ENCODE measurements at regions not wholly inside any gene's neighbourhood (a gene's known extent, or its start where the extent isn't known, plus 50 kb on each side); places are given as distances from the start of the nearest gene placed in this dataset.
"Not testable (repeated sequence)": the region's sequence is repeated elsewhere in the genome, so short reads cannot be mapped to it uniquely, and the experiment has no call there.

DNA sequence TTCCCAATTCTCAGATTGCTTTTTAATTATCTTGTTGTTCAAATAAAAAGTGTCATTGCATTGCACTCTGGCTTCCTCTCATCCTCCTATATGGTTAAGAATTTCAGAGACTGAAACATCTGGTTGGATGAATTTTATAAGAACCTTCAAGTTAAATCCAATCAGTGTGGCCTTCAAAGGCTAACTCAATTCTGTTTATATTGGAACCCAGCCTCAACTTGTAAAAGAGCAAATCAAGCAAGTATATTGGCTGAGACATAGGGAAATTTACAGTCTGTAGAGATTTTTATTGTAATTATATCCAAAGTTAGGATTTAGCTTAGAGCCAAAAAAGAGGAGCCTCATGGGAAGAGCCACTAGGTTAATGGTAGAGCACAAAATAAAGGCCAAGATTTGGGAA, 159.9 kb upstream of the FER start:
- no peak for DNase-seq

DNA sequence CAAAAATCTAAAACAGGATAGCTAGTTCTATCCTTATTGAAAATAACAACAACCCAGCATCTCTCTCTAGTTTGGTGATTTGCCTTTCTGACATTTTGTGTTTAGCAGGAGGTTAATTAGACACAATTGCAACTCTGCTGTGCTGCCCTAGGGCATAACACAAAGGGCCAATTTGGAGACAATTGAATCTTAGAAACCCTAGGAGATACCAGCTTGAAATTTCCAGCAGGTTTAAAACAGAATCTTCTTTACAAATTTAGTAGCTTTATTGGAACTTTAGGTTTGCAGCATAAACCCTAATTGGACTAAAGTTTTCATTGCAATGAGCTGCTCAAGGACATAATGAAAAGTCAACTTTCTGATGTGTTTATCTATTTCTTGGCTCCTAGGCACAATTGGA, 166.7 kb upstream of the FER start:
- no peak for DNase-seq

DNA sequence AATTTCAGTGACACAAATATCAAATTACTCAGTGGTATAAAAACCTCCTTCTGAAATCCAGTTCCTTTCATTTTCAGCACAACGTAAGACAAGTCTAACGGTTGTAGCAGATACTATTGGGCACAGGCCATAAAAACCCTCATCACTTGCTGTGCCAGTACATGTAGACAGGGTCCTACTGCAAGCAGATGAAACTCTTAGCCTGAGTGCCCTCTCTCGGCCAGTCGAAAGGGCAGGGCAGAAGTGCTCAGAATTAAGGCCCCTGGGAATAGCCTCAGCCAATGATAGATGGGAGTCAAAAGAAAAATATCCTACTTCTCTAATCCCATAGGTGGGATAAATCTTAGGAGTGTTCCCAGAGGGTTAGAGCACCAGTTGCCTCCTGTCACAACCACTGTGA, 168.5 kb upstream of the FER start:
- DNase-seq: no peak

DNA sequence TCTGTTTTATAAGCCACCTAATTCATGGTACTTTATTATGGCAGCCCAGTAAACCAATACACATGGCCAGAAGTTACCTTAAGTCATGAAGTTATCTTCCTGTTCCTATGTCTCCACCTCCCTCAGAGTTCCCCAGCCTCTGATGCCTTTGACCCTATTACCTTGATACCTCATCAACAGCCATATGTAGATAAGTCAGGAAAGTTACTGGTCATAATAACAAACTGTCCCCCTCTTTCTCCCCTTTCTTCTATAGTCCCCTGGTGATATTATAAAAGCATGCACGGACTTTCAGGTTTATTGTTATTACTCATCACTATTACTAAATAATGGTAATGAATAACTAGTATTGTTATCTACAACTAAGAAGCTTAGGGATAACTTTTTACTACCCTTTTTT, 168.9 kb upstream of the FER start:
- no peak for DNase-seq

DNA sequence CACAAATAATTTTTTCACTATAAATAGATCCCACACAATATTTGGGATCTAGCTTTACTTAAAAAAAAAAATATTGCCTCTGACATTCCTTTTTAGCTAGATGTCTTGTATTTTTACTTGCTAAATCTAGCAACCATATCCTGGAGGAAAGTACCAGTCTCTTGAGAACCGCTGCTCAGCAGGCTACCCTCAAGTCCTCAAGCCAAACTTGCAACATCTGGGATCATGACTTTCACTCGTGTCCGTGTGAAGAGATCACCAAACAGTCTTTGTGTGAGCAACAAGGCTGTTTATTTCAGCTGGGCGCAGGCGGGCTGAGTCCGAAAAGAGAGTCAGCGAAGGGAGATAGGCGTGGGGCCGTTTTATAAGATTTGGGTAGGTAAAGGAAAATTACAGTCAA, 180.3 kb upstream of the FER start:
- no peak for DNase-seq

DNA sequence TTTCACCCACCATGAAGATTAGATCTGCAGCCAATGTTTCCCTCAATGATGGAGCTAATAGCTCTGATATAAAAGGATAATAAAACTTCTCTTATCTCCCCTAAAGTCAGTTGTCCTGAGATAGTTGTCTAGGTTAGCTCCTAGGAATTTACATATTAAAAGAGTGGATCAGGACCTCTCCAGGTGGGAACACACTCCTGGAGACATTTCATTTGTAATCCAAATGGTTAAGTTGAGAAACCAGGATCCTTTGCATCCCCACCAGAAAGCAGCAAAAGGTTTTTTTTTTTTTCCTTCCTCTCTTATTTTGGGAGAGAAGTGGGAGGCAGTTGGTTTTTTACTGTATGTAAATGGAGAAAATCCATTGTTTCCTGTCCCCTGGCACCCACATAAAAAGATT, 182.5 kb upstream of the FBXL17 start:
- DNase-seq: no peak

DNA sequence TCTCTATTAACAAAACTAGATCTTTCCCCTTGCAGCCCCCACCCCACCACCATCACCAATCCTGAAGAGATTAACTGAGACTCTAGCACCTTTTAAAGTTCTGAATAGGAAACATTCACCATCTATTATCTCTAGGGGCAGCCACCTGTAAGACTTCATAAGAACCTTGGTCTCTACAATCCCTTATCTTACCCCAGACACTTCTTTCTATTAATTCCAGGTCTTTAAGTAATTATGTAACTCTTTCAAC, 180.2 kb upstream of the FBXL17 start:
- no peak for DNase-seq

DNA sequence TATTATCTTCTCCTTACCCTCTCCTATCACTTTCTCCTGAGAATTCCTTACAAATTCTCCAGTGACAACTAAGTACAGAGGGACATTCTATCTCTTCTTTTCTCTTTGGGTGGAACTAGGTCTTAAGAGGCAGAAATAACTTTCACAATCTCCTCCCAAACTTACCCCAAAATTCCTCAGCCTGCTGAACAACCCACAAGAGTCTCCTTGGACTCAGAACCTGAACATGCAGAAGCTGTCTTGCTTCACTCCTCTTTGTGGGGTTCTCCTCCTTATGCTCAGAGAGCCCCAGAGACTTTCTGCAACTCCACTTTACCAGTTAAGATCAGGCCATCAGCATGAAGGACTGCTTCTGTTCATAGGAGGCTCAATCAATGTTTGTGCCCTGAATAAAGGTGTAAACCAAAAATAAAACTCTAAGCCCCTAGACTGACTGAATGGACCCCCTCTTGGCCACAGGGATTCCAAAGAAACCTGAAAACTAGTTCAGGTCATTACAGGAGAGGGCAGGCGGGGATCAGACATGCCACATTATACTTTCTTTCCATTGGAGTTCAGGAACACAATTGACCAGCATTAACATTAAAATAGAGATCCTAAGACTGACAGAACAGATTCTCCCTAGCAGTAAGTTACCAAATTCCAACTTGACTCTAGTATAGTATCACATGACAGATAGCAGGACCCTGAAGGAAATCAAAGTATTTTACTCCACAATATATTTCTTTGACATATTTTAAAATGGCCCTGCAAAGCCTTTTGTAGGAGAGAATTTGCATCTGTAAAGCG, 179.7 kb upstream of the FBXL17 start:
- no peak for DNase-seq

DNA sequence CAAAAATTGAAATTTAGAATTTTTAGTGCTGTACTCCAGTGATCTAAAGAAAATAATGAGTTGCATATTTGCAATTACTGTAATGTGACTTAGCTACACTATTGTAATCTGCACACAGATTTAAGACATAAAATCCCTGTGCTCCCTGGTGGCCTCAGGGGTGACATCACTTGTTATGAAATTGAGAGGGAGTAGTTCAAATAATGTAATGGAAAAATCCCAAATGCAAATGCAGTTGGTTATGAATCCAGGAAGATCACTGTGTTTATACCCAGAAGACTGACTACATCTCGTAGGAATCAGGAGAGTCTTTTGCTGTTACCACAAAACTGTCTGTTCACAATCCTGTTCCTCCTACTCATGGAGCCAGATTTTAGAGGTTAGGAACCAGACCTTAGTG, 178.7 kb upstream of the FBXL17 start:
- peak; percentile 76 for DNase-seq

DNA sequence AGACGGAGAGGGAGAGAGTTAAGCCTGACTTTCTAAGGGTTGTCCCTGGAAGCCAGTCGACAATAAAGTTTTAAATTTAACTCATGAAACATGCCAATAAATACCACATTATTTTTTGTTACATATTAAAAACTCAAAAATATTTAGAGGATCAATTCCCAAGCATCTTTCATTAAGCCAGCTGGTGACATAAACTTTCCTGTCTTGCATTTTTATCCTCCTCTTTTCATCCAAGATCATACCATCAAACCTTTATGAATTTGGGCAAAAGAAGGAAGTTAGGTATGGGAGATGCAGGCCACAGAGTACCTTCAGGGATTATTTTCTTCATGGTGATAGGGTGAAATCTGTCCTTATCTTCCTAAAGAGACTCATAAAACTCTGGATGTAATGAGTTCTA, 178.3 kb upstream of the FBXL17 start:
- peak; percentile 34 for DNase-seq

DNA sequence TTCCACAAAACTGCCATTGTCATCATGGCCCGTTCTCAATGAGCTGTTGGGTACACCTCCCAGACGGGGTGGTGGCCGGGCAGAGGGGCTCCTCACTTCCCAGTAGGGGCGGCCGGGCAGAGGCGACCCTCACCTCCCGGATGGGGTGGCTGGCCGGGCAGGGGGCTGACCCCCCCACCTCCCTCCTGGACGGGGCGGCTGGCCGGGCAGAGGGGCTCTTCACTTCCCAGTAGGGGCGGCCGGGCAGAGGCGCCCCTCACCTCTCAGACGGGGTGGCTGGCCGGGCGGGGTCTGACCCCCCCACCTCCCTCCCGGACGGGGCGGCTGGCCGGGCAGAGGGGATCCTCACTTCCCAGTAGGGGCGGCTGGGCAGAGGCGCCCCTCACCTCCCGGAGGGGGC, 176.9 kb upstream of the FBXL17 start:
- not testable (repeated sequence) for DNase-seq

DNA sequence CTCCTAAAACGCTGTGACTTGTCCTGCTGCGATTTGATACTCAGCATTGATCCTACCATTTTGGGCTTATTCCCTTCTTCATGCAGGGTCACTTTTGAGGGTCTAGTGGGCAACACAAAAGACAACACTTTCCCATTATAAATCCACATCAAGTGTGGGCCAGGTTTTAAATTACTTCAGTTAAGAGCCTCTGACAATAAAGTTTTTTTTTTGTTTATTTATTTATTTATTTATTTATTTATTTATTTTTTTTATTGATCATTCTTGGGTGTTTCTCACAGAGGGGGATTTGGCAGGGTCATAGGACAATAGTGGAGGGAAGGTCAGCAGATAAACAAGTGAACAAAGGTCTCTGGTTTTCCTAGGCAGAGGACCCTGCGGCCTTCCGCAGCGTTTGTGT, 176.2 kb upstream of the FBXL17 start:
- DNase-seq: not testable (repeated sequence)

DNA sequence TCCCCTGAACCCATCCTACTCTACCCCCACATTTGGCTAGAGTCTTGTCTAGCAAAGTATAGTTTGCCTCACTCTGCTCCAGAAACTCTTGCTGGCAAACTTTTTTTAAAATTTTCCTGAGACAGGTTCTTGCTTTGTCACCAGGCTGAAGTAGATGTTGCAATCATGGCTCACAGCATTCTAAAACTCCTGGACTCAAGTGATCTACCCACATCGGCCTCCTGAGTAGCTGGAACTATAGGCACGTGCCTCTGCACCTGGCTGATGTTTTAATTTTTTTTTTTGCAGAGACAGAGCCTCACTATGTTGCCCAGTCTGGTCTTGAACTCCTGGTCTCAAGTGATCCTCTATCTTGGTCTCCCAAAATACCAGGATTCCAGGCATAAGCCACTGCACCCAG, 175.8 kb upstream of the FBXL17 start:
- no peak for DNase-seq

DNA sequence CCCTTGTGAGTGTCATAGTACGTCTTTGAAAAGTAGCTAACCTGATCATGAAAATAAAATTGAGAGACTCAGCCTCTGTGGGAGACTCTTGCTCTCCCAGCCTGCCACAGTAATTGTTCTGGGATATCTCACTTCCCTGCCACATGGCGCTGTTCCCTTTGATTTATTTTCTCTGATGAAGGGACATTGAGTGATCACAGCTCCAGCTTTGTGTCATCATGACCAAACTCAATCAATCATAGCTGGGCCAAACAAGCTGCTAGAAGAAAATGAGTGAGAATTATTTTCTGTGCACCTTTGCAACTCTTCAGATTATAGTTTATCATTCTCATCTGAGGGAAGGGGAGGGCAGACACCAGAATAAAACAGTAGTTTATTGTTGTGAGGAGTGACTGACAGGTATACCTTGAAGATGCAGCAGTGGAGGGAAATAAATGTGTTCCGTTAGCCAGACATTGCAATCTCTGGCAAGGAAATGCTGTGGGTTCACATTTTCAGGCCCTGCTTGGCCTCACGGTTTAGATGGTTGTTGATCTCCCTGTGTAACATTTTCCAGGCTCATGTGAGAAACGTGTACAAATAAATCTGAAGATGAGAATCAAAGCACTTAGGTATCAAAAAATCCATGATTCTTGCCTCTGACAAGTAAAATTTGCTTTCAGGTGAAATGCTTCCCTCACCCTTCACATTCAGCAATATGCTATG, 174.7 kb upstream of the FBXL17 start:
- no peak for DNase-seq

DNA sequence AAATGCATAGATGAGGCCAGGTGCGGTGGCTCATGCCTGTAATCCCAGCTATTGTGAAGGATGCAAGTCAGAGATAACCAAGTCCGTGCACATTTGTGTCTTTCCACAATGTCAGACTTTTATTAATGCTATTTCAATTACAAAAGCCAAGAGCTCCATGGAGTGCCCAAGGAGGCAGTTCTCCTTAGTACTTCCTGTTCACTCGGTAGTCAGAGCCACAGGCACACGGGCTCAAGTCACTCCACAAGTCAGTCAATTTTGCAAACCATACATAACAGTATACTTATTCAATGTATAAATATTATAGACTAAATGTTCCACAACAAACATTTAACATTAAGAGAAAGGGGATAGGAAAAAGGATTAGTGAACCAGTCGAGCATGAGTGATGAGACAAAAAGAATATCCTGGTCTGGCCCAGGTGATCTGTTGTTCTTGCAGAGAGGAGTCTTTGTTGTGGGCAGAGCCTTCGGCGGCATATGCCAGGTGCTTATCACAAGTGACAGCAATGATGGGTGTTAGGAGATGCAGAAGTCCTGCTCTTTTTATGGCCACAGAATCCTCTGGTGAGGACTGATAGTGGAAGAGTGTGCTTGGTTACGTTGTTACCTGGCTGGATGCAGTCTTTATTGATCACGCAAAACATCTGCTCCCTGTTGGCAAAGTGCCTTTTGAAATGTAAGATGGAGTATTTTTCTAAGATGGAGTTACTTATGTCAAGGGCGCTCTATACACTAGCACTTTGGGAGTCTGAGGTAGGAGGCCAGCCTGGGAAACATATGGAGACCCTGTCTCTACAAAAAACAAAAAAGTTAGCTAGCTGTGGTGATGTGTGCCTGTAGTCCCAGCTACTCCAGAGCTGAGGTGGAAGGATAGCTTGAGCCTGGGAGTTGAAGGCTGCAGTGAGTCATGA, 167.0 kb upstream of the FBXL17 start:
- no peak for DNase-seq

DNA sequence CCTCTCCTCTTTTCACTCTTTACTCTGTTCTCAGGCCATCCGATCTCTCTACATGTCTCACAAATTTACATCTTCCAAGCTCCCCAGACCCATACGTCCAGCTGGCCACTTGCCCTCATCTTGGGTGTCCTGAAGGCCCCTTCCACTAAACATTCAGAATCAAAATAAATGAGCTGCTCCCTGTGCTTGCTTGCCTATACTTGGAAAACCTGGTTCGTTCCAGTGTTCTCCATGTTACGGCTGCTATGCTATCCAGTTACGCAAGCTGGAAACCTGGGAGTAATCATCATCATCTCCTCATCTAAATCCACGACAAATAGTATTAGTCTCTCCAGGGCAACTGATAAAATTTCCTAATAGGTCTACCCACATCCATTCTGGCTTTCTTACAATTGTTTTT, 165.0 kb upstream of the FBXL17 start:
- no peak for DNase-seq

DNA sequence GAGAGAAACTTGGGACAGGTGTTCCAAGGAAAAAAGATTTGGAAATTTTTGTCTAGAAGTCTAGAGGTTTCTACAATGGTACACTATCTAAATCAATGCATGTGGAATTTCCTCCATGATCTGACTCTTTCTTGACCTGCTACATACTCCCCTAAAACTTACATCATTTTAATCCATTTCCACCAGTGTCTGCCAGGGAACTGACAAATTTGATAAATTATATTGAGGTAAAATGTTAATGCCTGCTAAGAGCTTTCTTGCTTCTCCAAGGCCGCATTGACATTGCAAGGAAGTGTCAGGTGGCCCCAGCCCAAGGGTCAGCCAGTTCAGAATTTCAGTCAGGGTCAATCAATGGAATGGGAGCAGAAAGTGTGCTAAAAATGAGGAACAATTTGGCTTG, 163.4 kb upstream of the FBXL17 start:
- DNase-seq: no peak

DNA sequence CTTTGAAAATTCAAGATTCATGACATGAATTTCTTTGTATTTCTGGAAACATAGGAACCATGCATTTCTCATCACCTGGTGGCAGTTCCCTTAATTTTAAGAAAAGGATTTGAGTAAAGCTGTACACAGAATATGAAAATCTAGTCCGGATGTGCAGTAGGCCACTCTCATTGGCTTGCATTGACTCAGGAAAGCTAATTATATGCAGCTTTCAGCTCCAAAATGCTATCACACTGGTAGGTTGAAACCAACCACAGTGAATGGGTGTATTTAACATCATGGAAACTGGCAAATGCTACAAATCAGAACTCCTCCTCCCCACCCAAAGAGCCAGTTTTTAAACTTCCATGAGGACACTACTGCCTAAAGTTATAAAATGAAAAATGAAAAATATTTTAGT, 161.6 kb upstream of the FBXL17 start:
- no peak for DNase-seq

DNA sequence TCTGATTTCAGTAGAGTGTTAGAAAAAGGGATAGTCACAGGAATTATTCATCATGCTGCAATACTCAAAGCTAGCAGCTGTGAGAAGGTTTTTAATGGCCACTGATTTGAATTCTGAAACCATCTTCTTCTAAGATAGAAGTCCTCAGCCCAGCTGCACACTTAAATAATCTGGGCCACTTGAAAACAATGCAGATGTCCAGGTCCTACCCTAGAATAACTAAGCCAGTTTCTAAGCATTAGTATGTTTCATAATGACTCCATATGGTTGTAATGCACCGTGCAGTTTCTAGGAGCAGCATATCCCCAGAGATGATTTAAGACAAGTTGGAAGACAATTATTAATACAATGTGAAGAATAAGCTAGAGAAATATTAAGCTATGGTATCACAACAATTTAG, 159.9 kb upstream of the FBXL17 start:
- DNase-seq: no peak

DNA sequence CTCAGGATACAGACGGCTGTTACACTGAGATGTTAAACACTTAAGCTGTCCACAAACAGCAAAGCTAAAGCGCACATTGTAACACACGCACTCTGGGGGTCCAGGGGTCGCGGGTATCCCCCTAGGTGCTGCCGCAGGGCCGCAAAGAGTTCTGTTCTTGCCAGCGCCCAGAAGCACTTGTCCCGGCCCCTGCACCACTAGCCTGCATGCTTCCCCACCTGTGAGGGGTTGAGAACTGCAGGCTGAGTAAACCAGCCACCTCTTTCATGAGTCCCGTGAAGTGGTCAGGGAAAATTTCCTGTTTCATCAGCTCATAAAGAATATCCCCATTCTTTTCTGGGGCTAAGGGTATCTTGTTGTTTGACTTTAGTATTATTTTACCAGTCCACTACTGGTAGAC, 154.4 kb upstream of the FBXL17 start:
- DNase-seq: no peak

DNA sequence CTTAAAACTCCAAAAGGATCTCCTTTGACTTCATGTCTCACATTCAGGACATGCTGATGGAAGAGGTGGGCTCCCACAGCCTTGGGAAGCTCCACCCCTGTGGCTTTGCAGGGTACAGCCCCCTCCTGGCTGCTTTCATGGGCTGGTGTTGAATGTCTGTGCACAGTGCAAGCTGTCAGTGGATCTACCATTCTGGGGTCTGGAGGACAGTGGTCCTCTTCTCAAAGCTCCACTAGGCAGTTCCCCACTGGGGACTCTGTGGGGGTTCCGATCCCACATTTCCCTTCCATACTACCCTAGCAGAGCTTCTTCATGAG, 150.2 kb upstream of the FBXL17 start:
- not testable (repeated sequence) for DNase-seq

DNA sequence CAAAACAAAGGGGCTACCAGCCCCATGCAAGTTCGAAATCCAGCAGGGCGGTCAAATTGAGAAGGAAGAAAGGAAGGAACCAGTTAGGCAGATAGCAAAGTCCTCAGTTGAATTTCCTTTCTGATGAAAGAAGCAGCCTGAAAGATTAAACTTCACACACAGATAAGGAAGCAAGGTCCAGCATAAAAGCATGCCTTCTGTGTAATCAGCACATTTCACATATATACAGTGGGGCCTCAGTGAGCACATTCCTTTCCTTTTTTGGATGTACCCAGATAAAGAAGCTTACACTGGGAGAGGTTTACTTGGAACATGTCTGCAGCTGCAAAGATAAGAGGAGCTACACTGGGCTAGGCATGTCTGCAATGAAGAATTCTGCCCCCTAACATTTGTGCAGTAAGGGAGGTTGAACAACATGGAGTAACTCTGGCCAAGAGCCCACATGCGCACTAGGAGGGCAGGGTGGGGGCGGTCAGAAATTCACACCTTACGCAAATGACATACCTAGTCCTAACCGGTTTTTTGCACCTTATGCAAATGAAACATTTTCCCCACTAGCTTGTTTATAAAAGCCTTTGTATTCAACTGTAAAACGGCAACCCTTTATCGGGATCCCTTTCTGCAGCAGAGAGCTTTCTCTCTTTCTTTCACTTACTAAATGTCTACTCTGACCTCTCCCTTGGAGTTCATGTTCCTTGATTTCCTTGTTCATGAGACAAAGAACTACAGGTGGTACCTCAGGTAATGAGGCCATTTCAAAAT, 149.7 kb upstream of the FBXL17 start:
- DNase-seq: no peak

DNA sequence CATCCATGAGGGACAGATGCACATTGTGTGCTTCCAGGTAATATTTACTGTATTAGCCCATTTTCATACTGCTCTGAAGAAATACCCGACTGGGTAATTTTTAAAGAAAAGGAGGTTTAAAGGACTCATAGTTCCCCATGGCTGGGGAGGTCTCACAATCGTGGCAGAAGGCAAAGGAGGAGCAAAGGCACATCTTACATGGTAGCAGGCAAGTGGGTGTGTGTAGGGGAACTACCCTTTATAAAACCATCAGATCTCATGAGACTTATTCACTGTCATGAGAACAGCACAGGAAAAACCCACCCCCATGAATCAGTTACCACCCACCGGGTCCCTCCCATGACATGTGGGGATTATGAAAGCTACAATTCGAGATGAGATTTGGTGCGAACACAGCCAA, 148.8 kb upstream of the FBXL17 start:
- no peak for DNase-seq
